Lower leg skin (tissue), 3 donors: ENCODE measurements at regions not wholly inside any gene's neighbourhood (a gene's known extent, or its start where the extent isn't known, plus 50 kb on each side); places are given as distances from the start of the nearest gene placed in this dataset.

Experiments used
- POLR2A ChIP-seq, 2 donors: fragments of 450-650 bp; IDR thresholded peaks; one replicate each; pipeline ENCODE4 v1.6.1; 2016 to 2017; ENCODE audit warnings: antibody characterized with exemption in 2 of 2, mild to moderate bottlenecking in 1 of 2, moderate library complexity in 1 of 2
- TF ChIP-seq, protein P1 (sequence below), 3 donors: fragments of 450-650 bp; IDR thresholded peaks; one replicate each; pipeline ENCODE4 v1.5.1; 2016; ENCODE audit warnings: antibody characterized with exemption in 3 of 3, mild to moderate bottlenecking in 3 of 3, moderate library complexity in 2 of 3

DNA sequence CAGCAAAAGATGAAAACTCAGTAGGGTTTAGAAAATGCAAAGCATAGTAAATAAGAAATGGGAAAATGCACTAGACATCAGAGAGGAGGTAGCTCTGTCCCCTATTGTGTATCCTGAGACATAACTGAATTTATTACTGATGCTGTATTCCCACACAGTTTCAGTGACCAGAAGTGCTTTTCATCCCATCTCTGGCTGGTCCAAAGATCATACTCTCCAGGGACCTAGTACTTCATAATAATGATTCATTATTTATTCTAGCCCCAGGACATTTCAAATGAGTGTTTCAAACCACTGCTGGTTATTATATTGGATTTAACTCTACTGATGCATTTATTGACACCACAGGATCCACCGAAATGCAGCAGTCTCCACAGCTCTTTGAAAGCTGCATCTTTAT is 163.3 kb downstream of the PAWR start:
- no peak for TF ChIP-seq POLR2A (IDR thresholded peaks at IDR 0.05)
- TF ChIP-seq, protein P1, sequence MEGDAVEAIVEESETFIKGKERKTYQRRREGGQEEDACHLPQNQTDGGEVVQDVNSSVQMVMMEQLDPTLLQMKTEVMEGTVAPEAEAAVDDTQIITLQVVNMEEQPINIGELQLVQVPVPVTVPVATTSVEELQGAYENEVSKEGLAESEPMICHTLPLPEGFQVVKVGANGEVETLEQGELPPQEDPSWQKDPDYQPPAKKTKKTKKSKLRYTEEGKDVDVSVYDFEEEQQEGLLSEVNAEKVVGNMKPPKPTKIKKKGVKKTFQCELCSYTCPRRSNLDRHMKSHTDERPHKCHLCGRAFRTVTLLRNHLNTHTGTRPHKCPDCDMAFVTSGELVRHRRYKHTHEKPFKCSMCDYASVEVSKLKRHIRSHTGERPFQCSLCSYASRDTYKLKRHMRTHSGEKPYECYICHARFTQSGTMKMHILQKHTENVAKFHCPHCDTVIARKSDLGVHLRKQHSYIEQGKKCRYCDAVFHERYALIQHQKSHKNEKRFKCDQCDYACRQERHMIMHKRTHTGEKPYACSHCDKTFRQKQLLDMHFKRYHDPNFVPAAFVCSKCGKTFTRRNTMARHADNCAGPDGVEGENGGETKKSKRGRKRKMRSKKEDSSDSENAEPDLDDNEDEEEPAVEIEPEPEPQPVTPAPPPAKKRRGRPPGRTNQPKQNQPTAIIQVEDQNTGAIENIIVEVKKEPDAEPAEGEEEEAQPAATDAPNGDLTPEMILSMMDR (IDR thresholded peaks at IDR 0.05) = no peak
